K562 (cell line): ENCODE measurements at regions not wholly inside any gene's neighbourhood (a gene's known extent, or its start where the extent isn't known, plus 50 kb on each side); places are given as distances from the start of the nearest gene placed in this dataset.

Experiments
- ATAC-seq: fragments of 200-7000 bp; cut with Tn5 transposase; 3 replicates; pipeline ENCODE4 v1.9.1; 2020; ENCODE audit warnings: moderate library complexity
- BruUV-seq: library from RNA; stranded (reverse); fragments of 400-500 nt; replicated peaks from 2 replicates; lab custom pipeline; 2021; lab: Mats Ljungman, UMichigan
- CTCF ChIA-PET: fragments of 300-600 bp; formaldehyde crosslinking; extraction: SDS; loops from one replicate; lab custom pipeline; 2021; ENCODE audit warnings: low intra/inter-chr PET ratio; lab: Yijun Ruan, JAX
- POLR2A ChIA-PET: fragments of 300-600, 350-650 bp; sonication (Branson Sonifier 250); formaldehyde crosslinking; extraction: SDS; loops from one replicate; lab custom pipeline; 2021; ENCODE audit warnings: antibody characterized with exemption, inconsistent platforms; lab: Yijun Ruan, JAX
- DNase-seq, 4 experiments: peaks; one replicate each; pipeline versions ENCODE4 v3.0.0 to v3.0.0-alpha.2; 2011 to 2018; ENCODE audit warnings: low spot score in 3 of 4, mixed read lengths in 3 of 4; ENCODE audit errors: extremely low read depth in 1 of 4
- FAIRE-seq: peaks from 2 replicates; lab custom pipeline; 2011; peaks lifted over from hg19 to GRCh38; lab: Jason Lieb, UNC
- H2AFZ ChIP-seq: 2 replicates; pipeline ENCODE4 v1.6.0; 2011; ENCODE audit warnings: low read depth, low read length, control low read depth, inconsistent platforms
- H3K27ac ChIP-seq: fragments of 200-600 bp; 3 replicates; pipeline ENCODE4 v1.8.0; 2011; ENCODE audit warnings: low read depth, mild to moderate bottlenecking, control low read depth, inconsistent platforms, low read length, moderate library complexity, mixed read lengths; ENCODE audit errors: extremely low read depth
- H3K27me3 ChIP-seq, 2 experiments: fragments of 300-600 bp in 1 of 2; 2 replicates in 1 of 2; 3 replicates in 1 of 2; pipeline versions ENCODE4 v1.6.0 to v1.8.0; 2011; ENCODE audit warnings: inconsistent platforms in 2 of 2, low read length in 2 of 2, mild to moderate bottlenecking in 1 of 2, mixed read lengths in 1 of 2, moderate library complexity in 1 of 2; ENCODE audit not compliant: control insufficient read depth in 2 of 2, insufficient read depth in 2 of 2
- H3K36me3 ChIP-seq: fragments of 300-600 bp; 3 replicates; pipeline ENCODE4 v1.8.0; 2011; ENCODE audit warnings: mild to moderate bottlenecking, low read length, inconsistent platforms; ENCODE audit not compliant: control insufficient read depth, insufficient read depth
- H3K4me1 ChIP-seq, 2 experiments: fragments of 200-600 bp in 1 of 2; replicated peaks in 1 of 2; 2 replicates in 1 of 2; 3 replicates in 1 of 2; pipeline versions ENCODE4 v1.5.1 to v1.8.0; 2011; ENCODE audit warnings: inconsistent platforms in 2 of 2, low read length in 2 of 2, mild to moderate bottlenecking in 1 of 2, mixed read lengths in 1 of 2, moderate library complexity in 1 of 2; ENCODE audit not compliant: control insufficient read depth in 2 of 2, insufficient read depth in 2 of 2
- H3K4me2 ChIP-seq: 2 replicates; pipeline ENCODE4 v1.6.1; 2011; ENCODE audit warnings: low read length, control low read depth, inconsistent platforms, mixed read lengths; ENCODE audit not compliant: insufficient read depth
- H3K4me3 ChIP-seq: fragments of 200-600 bp; sonication (generic), shearing (Covaris generic); 2 replicates; pipeline ENCODE4 v1.5.1; 2016; ENCODE audit warnings: control low read depth, inconsistent platforms
- H3K79me2 ChIP-seq: fragments of 200-600 bp; 3 replicates; pipeline ENCODE4 v1.8.0; 2011; ENCODE audit warnings: low read length, inconsistent platforms; ENCODE audit not compliant: control insufficient read depth, insufficient read depth
- H3K9ac ChIP-seq, 2 experiments: 2 replicates each; pipeline versions ENCODE4 v1.6.0 to v1.6.1; 2011; ENCODE audit warnings: low read depth in 2 of 2, low read length in 2 of 2, control low read depth in 1 of 2, inconsistent platforms in 1 of 2, mild to moderate bottlenecking in 1 of 2, mixed read lengths in 1 of 2; ENCODE audit not compliant: insufficient read depth in 1 of 2
- H3K9me1 ChIP-seq: one replicate; pipeline ENCODE4 v1.6.0; 2011; ENCODE audit warnings: inconsistent platforms, mild to moderate bottlenecking, low read length, moderate library complexity; ENCODE audit not compliant: control insufficient read depth, insufficient read depth
- H3K9me3 ChIP-seq: replicated peaks from 2 replicates; pipeline ENCODE4 v1.5.1; 2011; ENCODE audit warnings: low read depth, low read length, inconsistent platforms; ENCODE audit not compliant: control insufficient read depth, insufficient read depth
- H4K20me1 ChIP-seq: replicated peaks from 2 replicates; pipeline ENCODE4 v1.6.1; 2011; ENCODE audit warnings: low read length, inconsistent platforms, mixed read lengths; ENCODE audit not compliant: control insufficient read depth, insufficient read depth
- ATF2 ChIP-seq: sonication (generic); formaldehyde crosslinking; IDR thresholded peaks from 2 replicates; pipeline ENCODE4 v1.8.1; 2022; ENCODE audit warnings: missing genetic modification reagents
- BDP1 ChIP-seq: IDR thresholded peaks from 3 replicates; pipeline ENCODE4 v1.6.1; 2011; ENCODE audit not compliant: insufficient read length, insufficient read depth
- CTCFL ChIP-seq: IDR thresholded peaks from 2 replicates; pipeline ENCODE4 v1.6.1; 2011; ENCODE audit warnings: borderline replicate concordance, low read depth, mild to moderate bottlenecking, moderate library complexity, low read length; ENCODE audit not compliant: insufficient read depth, poor library complexity, severe bottlenecking
- DPF2 ChIP-seq: fragments of 450-650 bp; IDR thresholded peaks from 2 replicates; pipeline ENCODE4 v1.6.1; 2016
- HDGF ChIP-seq: fragments of 450-650 bp; IDR thresholded peaks from 2 replicates; pipeline ENCODE4 v1.6.1; 2016
- NR2F6 ChIP-seq: fragments of 450-650 bp; formaldehyde crosslinking; IDR thresholded peaks from 2 replicates; pipeline ENCODE4 v1.4.0; 2020; ENCODE audit warnings: mild to moderate bottlenecking
- POLR2B ChIP-seq: fragments of 450-650 bp; IDR thresholded peaks from 2 replicates; pipeline ENCODE4 v1.6.1; 2018; ENCODE audit warnings: low read depth; ENCODE audit not compliant: partially characterized antibody
- SIN3A ChIP-seq, 2 experiments: fragments of 150-350 bp in 1 of 2; IDR thresholded peaks; 2 replicates each; pipeline ENCODE4 v1.6.1; 2011 to 2016; ENCODE audit warnings: borderline replicate concordance in 2 of 2, low read depth in 2 of 2, low read length in 2 of 2, mild to moderate bottlenecking in 2 of 2, moderate library complexity in 2 of 2; ENCODE audit not compliant: control insufficient read depth in 1 of 2
- SMAD4 ChIP-seq: fragments of 250-450 bp; sonication (Bioruptor Pico); conservative IDR thresholded peaks from 2 replicates; pipeline ENCODE4 v1.8.0; 2021; ENCODE audit warnings: inconsistent platforms, mild to moderate bottlenecking, moderate library complexity
- SPI1 ChIP-seq: IDR thresholded peaks from 2 replicates; pipeline ENCODE4 v1.6.1; 2011; ENCODE audit warnings: low read depth, low read length, control low read depth, borderline replicate concordance
- ZC3H4 ChIP-seq: sonication (generic); formaldehyde crosslinking; IDR thresholded peaks from 2 replicates; pipeline ENCODE4 v1.9.0; 2021; ENCODE audit warnings: missing genetic modification reagents, borderline replicate concordance
- ZNF263 ChIP-seq: sonication (generic); formaldehyde crosslinking; IDR thresholded peaks from 2 replicates; pipeline ENCODE4 v1.8.0; 2022; ENCODE audit warnings: mild to moderate bottlenecking, missing genetic modification reagents, borderline replicate concordance
- ZNF583 ChIP-seq: fragments of 250-450 bp; sonication (Bioruptor Pico); IDR thresholded peaks from 2 replicates; pipeline ENCODE4 v1.4.0; 2020
- WGBS: fragments of 100-300 bp; shearing (Covaris generic); methylation state at CpG from one replicate; pipeline ENCODE4 v1.1.6; 2016; ENCODE audit warnings: low coverage, mixed read lengths; ENCODE audit not compliant: insufficient coverage; ENCODE audit errors: missing lambda C conversion rate; 5-methylcytosine and 5-hydroxymethylcytosine counted together
- in situ Hi-C: fragments of 300-500 bp; cut with MboI; formaldehyde crosslinking; loops from 4 replicates; pipeline ENCODE4 v1.15.0; 2018; ENCODE audit warnings: inconsistent platforms, mixed read lengths
- intact Hi-C: fragments of 100-400 bp; cut with micrococcal nuclease; formaldehyde crosslinking; loops from 2 replicates; pipeline ENCODE4 v1.14.2; 2022
- TF ChIP-seq, protein P1 (sequence below): fragments of 450-650 bp; IDR thresholded peaks from one replicate; pipeline ENCODE4 v1.6.1; 2018; ENCODE audit warnings: mild to moderate bottlenecking, moderate library complexity; ENCODE audit not compliant: partially characterized antibody
- TF ChIP-seq, protein P2 (sequence below): fragments of 450-650 bp; IDR thresholded peaks from 2 replicates; pipeline ENCODE4 v1.6.1; 2016; ENCODE audit warnings: low read depth, mild to moderate bottlenecking, moderate library complexity
- TF ChIP-seq, protein P3 (sequence below): fragments of 250-450 bp; sonication (Bioruptor Pico); IDR thresholded peaks from 2 replicates; pipeline ENCODE4 v1.8.0; 2022; ENCODE audit warnings: moderate library complexity, mild to moderate bottlenecking, inconsistent platforms

DNA sequence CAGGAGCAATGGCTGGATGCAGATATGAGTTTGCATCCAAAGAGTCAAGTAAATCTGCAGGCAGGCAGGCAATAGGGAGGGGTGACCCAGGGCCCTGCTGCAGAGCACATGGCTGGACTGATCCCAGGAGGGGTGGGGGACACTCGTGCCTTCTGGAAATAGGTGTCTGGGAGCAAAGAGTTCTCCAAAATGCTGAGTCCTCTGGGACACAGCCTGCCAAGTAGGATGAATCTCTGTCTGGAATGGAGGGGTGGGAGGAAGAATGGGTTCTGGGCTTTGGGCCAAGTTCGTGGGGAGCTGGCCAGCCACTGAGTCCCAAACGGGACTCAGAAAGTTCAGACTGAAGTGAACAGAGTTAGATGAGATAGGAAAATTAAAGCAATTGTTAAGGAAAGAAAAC is 214.5 kb downstream of the MTHFS start:
- Histone ChIP-seq H4K20me1 (no peaks in the 10 kb centered on the region), H3K9me1 (no peaks in the 10 kb centered on the region), H3K4me2 (no peak overlapping the region), H3K4me3 (no peak overlapping the region), H3K9ac (no peak overlapping the region), H2AFZ (no peak overlapping the region), H3K27me3 (peaks cover 0 to 13% of the 10 kb centered on the region in 2 experiments; a peak in 3 of 5 replicates), H3K4me1 (no peaks in the 10 kb centered on the region), H3K27ac (no peak overlapping the region), H3K36me3 (no peaks in the 10 kb centered on the region), H3K79me2 (no peaks in the 10 kb centered on the region), H3K9me3 (no peaks in the 10 kb centered on the region)
- POLR2A ChIA-PET: no interaction called here
- BruUV-seq: no TSS peak
- no peak for DNase-seq
- intact Hi-C loops (no loop called here), in situ Hi-C loops (no loop called here)
- CTCF ChIA-PET: no interaction called here
- WGBS: 0% methylated on average over 2 of the region's 3 CpGs
- FAIRE-seq: no peak
- TF ChIP-seq POLR2B (no peak), ATF2 (CRISPR knock-in tag) (no peak), BDP1 (no peak), ZC3H4 (CRISPR knock-in tag) (no peak), DPF2 (no peak), ZNF583 (CRISPR knock-in tag) (no peak), CTCFL (no peak), ZNF263 (no peak), HDGF (no peak), NR2F6 (no peak), SMAD4 (CRISPR knock-in tag) (no peak), SIN3A (IDR thresholded peaks at IDR 0.05; ENCODE audit: borderline replicate concordance in 2 of 2, control insufficient read depth in 1 of 2, low read depth in 2 of 2, low read length in 2 of 2) (no peak), SPI1 (no peak)
- TF ChIP-seq, protein P1, sequence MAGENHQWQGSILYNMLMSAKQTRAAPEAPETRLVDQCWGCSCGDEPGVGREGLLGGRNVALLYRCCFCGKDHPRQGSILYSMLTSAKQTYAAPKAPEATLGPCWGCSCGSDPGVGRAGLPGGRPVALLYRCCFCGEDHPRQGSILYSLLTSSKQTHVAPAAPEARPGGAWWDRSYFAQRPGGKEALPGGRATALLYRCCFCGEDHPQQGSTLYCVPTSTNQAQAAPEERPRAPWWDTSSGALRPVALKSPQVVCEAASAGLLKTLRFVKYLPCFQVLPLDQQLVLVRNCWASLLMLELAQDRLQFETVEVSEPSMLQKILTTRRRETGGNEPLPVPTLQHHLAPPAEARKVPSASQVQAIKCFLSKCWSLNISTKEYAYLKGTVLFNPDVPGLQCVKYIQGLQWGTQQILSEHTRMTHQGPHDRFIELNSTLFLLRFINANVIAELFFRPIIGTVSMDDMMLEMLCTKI: no peak
- TF ChIP-seq, protein P2, sequence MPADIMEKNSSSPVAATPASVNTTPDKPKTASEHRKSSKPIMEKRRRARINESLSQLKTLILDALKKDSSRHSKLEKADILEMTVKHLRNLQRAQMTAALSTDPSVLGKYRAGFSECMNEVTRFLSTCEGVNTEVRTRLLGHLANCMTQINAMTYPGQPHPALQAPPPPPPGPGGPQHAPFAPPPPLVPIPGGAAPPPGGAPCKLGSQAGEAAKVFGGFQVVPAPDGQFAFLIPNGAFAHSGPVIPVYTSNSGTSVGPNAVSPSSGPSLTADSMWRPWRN: no peak
- TF ChIP-seq, protein P3, sequence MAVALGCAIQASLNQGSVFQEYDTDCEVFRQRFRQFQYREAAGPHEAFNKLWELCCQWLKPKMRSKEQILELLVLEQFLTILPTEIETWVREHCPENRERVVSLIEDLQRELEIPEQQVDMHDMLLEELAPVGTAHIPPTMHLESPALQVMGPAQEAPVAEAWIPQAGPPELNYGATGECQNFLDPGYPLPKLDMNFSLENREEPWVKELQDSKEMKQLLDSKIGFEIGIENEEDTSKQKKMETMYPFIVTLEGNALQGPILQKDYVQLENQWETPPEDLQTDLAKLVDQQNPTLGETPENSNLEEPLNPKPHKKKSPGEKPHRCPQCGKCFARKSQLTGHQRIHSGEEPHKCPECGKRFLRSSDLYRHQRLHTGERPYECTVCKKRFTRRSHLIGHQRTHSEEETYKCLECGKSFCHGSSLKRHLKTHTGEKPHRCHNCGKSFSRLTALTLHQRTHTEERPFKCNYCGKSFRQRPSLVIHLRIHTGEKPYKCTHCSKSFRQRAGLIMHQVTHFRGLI (CRISPR knock-in tag): no peak
- ATAC-seq: no peak
